SK-N-SH treated with all-trans-retinoic acid at 6 μM for 48 hours (cell line): ENCODE measurements at regions not wholly inside any gene's neighbourhood (a gene's known extent, or its start where the extent isn't known, plus 50 kb on each side); places are given as distances from the start of the nearest gene placed in this dataset.

ENCODE experiments used
- ATAC-seq: fragments of 200-7000 bp; cut with Tn5 transposase; 3 replicates; pipeline ENCODE4 v1.9.1; 2020; ENCODE audit warnings: mild to moderate bottlenecking, moderate library complexity
- ARNTL ChIP-seq: fragments of 450-650 bp; formaldehyde crosslinking; IDR thresholded peaks from 2 replicates; pipeline ENCODE4 v1.5.0; 2020; ENCODE audit warnings: low read depth, mild to moderate bottlenecking, moderate library complexity, borderline replicate concordance
- BACH2 ChIP-seq: fragments of 250-450 bp; sonication (Bioruptor Pico); IDR thresholded peaks from 2 replicates; pipeline ENCODE4 v1.9.0; 2021; ENCODE audit warnings: mild to moderate bottlenecking, borderline replicate concordance
- CSDC2 ChIP-seq: fragments of 250-450 bp; sonication (Bioruptor Pico); IDR thresholded peaks from 2 replicates; pipeline ENCODE4 v1.5.0; 2020; ENCODE audit warnings: mild to moderate bottlenecking, moderate library complexity
- CSRNP3 ChIP-seq: fragments of 250-450 bp; sonication (Bioruptor Pico); IDR thresholded peaks from 2 replicates; pipeline ENCODE4 v1.5.1; 2021; ENCODE audit warnings: mild to moderate bottlenecking, moderate library complexity
- ESRRG ChIP-seq: fragments of 250-450 bp; sonication (Bioruptor Pico); IDR thresholded peaks from 2 replicates; pipeline ENCODE4 v1.6.1; 2021; ENCODE audit warnings: mild to moderate bottlenecking
- GLIS3 ChIP-seq: fragments of 250-450 bp; sonication (Bioruptor Pico); IDR thresholded peaks from 2 replicates; pipeline ENCODE4 v1.5.0; 2020; ENCODE audit warnings: mild to moderate bottlenecking, moderate library complexity
- ISL1 ChIP-seq: fragments of 250-450 bp; sonication (Bioruptor Pico); IDR thresholded peaks from 2 replicates; pipeline ENCODE4 v2.1.2; 2022; ENCODE audit warnings: mild to moderate bottlenecking, moderate library complexity
- OSR1 ChIP-seq: fragments of 250-450 bp; sonication (Bioruptor Pico); IDR thresholded peaks from 2 replicates; pipeline ENCODE4 v1.8.0; 2022; ENCODE audit warnings: moderate library complexity, mild to moderate bottlenecking, inconsistent platforms
- PATZ1 ChIP-seq: fragments of 250-450 bp; sonication (Bioruptor Pico); IDR thresholded peaks from 2 replicates; pipeline ENCODE4 v1.8.0; 2020; ENCODE audit warnings: mild to moderate bottlenecking, moderate library complexity, borderline replicate concordance
- RARB ChIP-seq: fragments of 250-450 bp; sonication (Bioruptor Pico); IDR thresholded peaks from 2 replicates; pipeline ENCODE4 v1.8.0; 2021; ENCODE audit warnings: mild to moderate bottlenecking, moderate library complexity
- SNAI2 ChIP-seq: fragments of 250-450 bp; sonication (Bioruptor Pico); IDR thresholded peaks from 2 replicates; pipeline ENCODE4 v1.5.0; 2020; ENCODE audit warnings: mild to moderate bottlenecking, moderate library complexity
- TCF4 ChIP-seq: fragments of 250-450 bp; sonication (Bioruptor Pico); IDR thresholded peaks from 2 replicates; pipeline ENCODE4 v1.8.0; 2021; ENCODE audit warnings: mild to moderate bottlenecking, moderate library complexity, borderline replicate concordance
- TOX ChIP-seq: fragments of 250-450 bp; sonication (Bioruptor Pico); IDR thresholded peaks from 2 replicates; pipeline ENCODE4 v1.8.0; 2021; ENCODE audit warnings: mild to moderate bottlenecking, moderate library complexity, borderline replicate concordance
- TSHZ2 ChIP-seq: fragments of 250-450 bp; sonication (Bioruptor Pico); IDR thresholded peaks from 2 replicates; pipeline ENCODE4 v1.5.0; 2020; ENCODE audit warnings: mild to moderate bottlenecking, moderate library complexity
- ZC3H10 ChIP-seq: fragments of 250-450 bp; sonication (Bioruptor Pico); IDR thresholded peaks from 2 replicates; pipeline ENCODE4 v1.5.1; 2021; ENCODE audit warnings: mild to moderate bottlenecking, moderate library complexity
- ZFP3 ChIP-seq: fragments of 250-450 bp; sonication (Bioruptor Pico); IDR thresholded peaks from 2 replicates; pipeline ENCODE4 v1.5.0; 2020; ENCODE audit warnings: mild to moderate bottlenecking, moderate library complexity
- ZFP30 ChIP-seq: fragments of 450-650 bp; formaldehyde crosslinking; IDR thresholded peaks from 2 replicates; pipeline ENCODE4 v1.5.0; 2022; ENCODE audit warnings: mild to moderate bottlenecking, moderate library complexity
- ZNF565 ChIP-seq: fragments of 450-650 bp; formaldehyde crosslinking; conservative IDR thresholded peaks from 2 replicates; pipeline ENCODE4 v1.5.0; 2020; ENCODE audit warnings: low read depth, mild to moderate bottlenecking, moderate library complexity
- ZNF8 ChIP-seq: fragments of 450-650 bp; formaldehyde crosslinking; IDR thresholded peaks from 2 replicates; pipeline ENCODE4 v1.5.0; 2020; ENCODE audit warnings: mild to moderate bottlenecking, moderate library complexity

GRCh38 chr2:17398770-17399169 is 119.5 kb downstream of the RAD51AP2 start:
- ATAC-seq, result no peak
- TF ChIP-seq ZFP3 (CRISPR knock-in tag), result no peak
- no peak for TF ChIP-seq TOX
- TF ChIP-seq OSR1, result no peak
- no peak for TF ChIP-seq CSDC2 (CRISPR knock-in tag)

- TF ChIP-seq ARNTL (CRISPR knock-in tag) (no peak), ZNF8 (CRISPR knock-in tag) (no peak), ZFP30 (CRISPR knock-in tag) (no peak), ISL1 (CRISPR knock-in tag) (no peak), BACH2 (CRISPR knock-in tag) (no peak), CSRNP3 (CRISPR knock-in tag) (no peak), GLIS3 (no peak), SNAI2 (CRISPR knock-in tag) (no peak), TOX (no peak), RARB (CRISPR knock-in tag) (no peak), TSHZ2 (CRISPR knock-in tag) (no peak), PATZ1 (CRISPR knock-in tag) (no peak)
- TF ChIP-seq, all 23 proteins: peak for 0
- no peak for ATAC-seq
Observed at GRCh38 chr2:17388798-17389197, 129.4 kb downstream of the RAD51AP2 start.

GRCh38 chr2:17387591-17387990 is 130.6 kb downstream of the RAD51AP2 start:
- no peak for ATAC-seq
- TF ChIP-seq ARNTL (CRISPR knock-in tag), result no peak
- TF ChIP-seq TSHZ2 (CRISPR knock-in tag), result no peak
- TF ChIP-seq BACH2 (CRISPR knock-in tag), result no peak
- no peak for TF ChIP-seq ZFP3 (CRISPR knock-in tag)
- TF ChIP-seq TOX, result no peak
- no peak for TF ChIP-seq TCF4 (CRISPR knock-in tag)
- TF ChIP-seq ESRRG (CRISPR knock-in tag), result no peak
- TF ChIP-seq RARB (CRISPR knock-in tag), result no peak
- no peak for TF ChIP-seq ZFP30 (CRISPR knock-in tag)
- TF ChIP-seq ZNF565 (CRISPR knock-in tag), result no peak
- TF ChIP-seq ZNF8 (CRISPR knock-in tag), result no peak
- no peak for TF ChIP-seq ZC3H10 (CRISPR knock-in tag)

- ATAC-seq, result no peak
- TF ChIP-seq BACH2 (CRISPR knock-in tag), result no peak
- no peak for TF ChIP-seq ZFP3 (CRISPR knock-in tag)
- TF ChIP-seq, all 23 proteins: peak for 0
Observed at GRCh38 chr2:17386771-17387170, 131.5 kb downstream of the RAD51AP2 start.
